ENCODE measurements at regions not wholly inside any gene's neighbourhood (a gene's known extent, or its start where the extent isn't known, plus 50 kb on each side); places are given as distances from the start of the nearest gene placed in this dataset.

- H3K4me2 ChIP-seq (ENCODE audit: low read depth, low read length), result no peak overlapping the region
- no peaks in the 10 kb centered on the region for H3K36me3 ChIP-seq (ENCODE audit: control insufficient read depth, insufficient read depth, low read length)
- H2BK20ac ChIP-seq (ENCODE audit: low read depth, low read length), result no peak overlapping the region
- no peak overlapping the region for H2AK9ac ChIP-seq (replicated peaks; ENCODE audit: low read depth, low read length, poor library complexity)
- TF ChIP-seq MAZ (IDR thresholded peaks at IDR 0.05; ENCODE audit: borderline replicate concordance, low read depth, low read length) (no peak), BHLHE40 (IDR thresholded peaks at IDR 0.05; ENCODE audit: low read depth, low read length) (no peak), RCOR1 (IDR thresholded peaks at IDR 0.05; ENCODE audit: insufficient replicate concordance, low read length) (no peak), RAD21 (IDR thresholded peaks at IDR 0.05; ENCODE audit: low read length) (no peak), CHD1 (IDR thresholded peaks at IDR 0.05; ENCODE audit: low read depth, low read length) (no peak), POLR2A (IDR thresholded peaks at IDR 0.05; ENCODE audit: low read depth, low read length) (no peak), MAFK (IDR thresholded peaks at IDR 0.05; ENCODE audit: low read depth, low read length) (no peak), CTCF (conservative IDR thresholded peaks at IDR 0.05; ENCODE audit: low read depth, low read length) (no peak), USF2 (IDR thresholded peaks at IDR 0.05; ENCODE audit: low read depth, low read length) (no peak), SMC3 (IDR thresholded peaks at IDR 0.05; ENCODE audit: low read depth, low read length) (no peak), ELK1 (IDR thresholded peaks at IDR 0.05; ENCODE audit: borderline replicate concordance, low read depth, low read length) (no peak), RFX5 (IDR thresholded peaks at IDR 0.05; ENCODE audit: low read depth, low read length) (no peak), NFE2L2 (IDR thresholded peaks at IDR 0.05; ENCODE audit: low read depth, low read length) (no peak), CEBPB (IDR thresholded peaks at IDR 0.05; ENCODE audit: low read depth, low read length) (no peak), FOS (IDR thresholded peaks at IDR 0.05; ENCODE audit: low read depth, low read length) (no peak), MXI1 (IDR thresholded peaks at IDR 0.05; ENCODE audit: borderline replicate concordance, low read depth, low read length) (no peak)
- no peak overlapping the region for H3K56ac ChIP-seq (ENCODE audit: extremely low read depth, insufficient read depth, low read length)
- no peak overlapping the region for H3K4me3 ChIP-seq (ENCODE audit: insufficient read depth, low read depth, low read length)
- H4K8ac ChIP-seq (ENCODE audit: low read depth in 2 of 2, low read length in 2 of 2), result no peak overlapping the region
- H3K23ac ChIP-seq (ENCODE audit: low read depth, low read length), result no peak overlapping the region
- CTCF ChIA-PET, result no interaction called here
- H3K27ac ChIP-seq (ENCODE audit: insufficient read depth, low read length), result no peak overlapping the region
- POLR2A ChIA-PET (ENCODE audit: unreplicated experiment), result no interaction called here
- no peak overlapping the region for H2AFZ ChIP-seq (replicated peaks; ENCODE audit: low read length, poor library complexity)
- H3K4ac ChIP-seq (ENCODE audit: low read depth, low read length), result no peak overlapping the region
- H2BK5ac ChIP-seq (ENCODE audit: low read depth, low read length, poor library complexity, severe bottlenecking), result no peak overlapping the region
- WGBS, 2 experiments (ENCODE audit: extremely low coverage in 2 of 2, insufficient read length in 1 of 2), result 100% methylated on average over 2 of the region's 4 CpGs; no CpG with 5 or more reads in 1 of the 2 experiments
- peaks cover 3% of the 10 kb centered on the region for H3K4me1 ChIP-seq (ENCODE audit: control insufficient read depth, insufficient read depth, low read length)
- H4K20me1 ChIP-seq (ENCODE audit: insufficient read depth, low read length), result no peaks in the 10 kb centered on the region
- no peaks in the 10 kb centered on the region for H3K79me1 ChIP-seq (ENCODE audit: low read depth in 1 of 2, low read length in 2 of 2)
- H3K9ac ChIP-seq (ENCODE audit: low read depth, low read length), result no peak overlapping the region
- H4K91ac ChIP-seq (ENCODE audit: insufficient read depth, low read depth, low read length), result no peak overlapping the region
- no peaks in the 10 kb centered on the region for H3K27me3 ChIP-seq (ENCODE audit: control insufficient read depth, insufficient read depth, low read length)
- no peak for ATAC-seq (ENCODE audit: low read depth)
- no peak overlapping the region for H2BK15ac ChIP-seq (ENCODE audit: low read depth, low read length)
- DNase-seq, result no peak
- no peak overlapping the region for H2BK120ac ChIP-seq (ENCODE audit: low read depth, low read length)
- BruUV-seq (replicated peaks), result no TSS peak
- H3K9me3 ChIP-seq (ENCODE audit: control insufficient read depth, insufficient read depth, low read length), result 0 out of 2 replicates have a peak, but pooled peaks cover 2% of the 10 kb centered on the region
- H2AK5ac ChIP-seq (ENCODE audit: low read depth, low read length), result no peak overlapping the region
- H3K9me1 ChIP-seq (ENCODE audit: insufficient read depth, low read length), result no peaks in the 10 kb centered on the region
- intact Hi-C loops (cut with micrococcal nuclease) (no loop called here), in situ Hi-C loops (cut with MboI; ENCODE audit: low sequenced_read_pairs) (no loop called here), dilution Hi-C loops (cut with HindIII; ENCODE audit: low sequenced_read_pairs, unreplicated experiment) (no loop called here)
- H4K5ac ChIP-seq (ENCODE audit: low read depth, low read length), result no peak overlapping the region
- no peak overlapping the region for H3K14ac ChIP-seq (replicated peaks; ENCODE audit: low read depth, low read length)
- H3K18ac ChIP-seq (ENCODE audit: low read depth, low read length), result no peak overlapping the region
Observed at GRCh38 chr7:73971322-73971703, 56.7 kb upstream of the ELN start.

All from IMR-90 (cell line).